ENCODE measurements at regions not wholly inside any gene's neighbourhood (a gene's known extent, or its start where the extent isn't known, plus 50 kb on each side); places are given as distances from the start of the nearest gene placed in this dataset.

DNA sequence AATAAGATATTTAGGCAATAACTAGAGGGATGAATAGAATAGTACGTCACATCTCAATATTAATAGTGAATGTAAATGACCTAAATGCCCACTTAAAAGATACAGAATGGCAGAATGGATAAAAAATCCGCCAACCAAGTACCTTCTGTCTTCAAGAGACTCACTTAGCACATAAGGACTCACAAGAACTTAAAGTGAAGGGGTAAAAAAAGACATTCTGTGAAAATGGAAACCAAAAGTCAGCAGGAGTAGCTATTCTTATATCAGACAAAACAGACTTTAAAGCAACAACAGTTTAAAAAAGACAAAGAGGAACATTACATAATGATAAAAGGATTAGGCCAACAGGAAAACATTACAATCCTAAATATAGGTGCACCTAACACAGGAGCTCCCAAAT, 56.7 kb upstream of the DSC1 start:
- Histone ChIP-seq H3K36me3 (ENCODE audit: low read depth) (no peaks in the 10 kb centered on the region), H3K9me2 (ENCODE audit: insufficient read depth) (no peaks in the 10 kb centered on the region), H2AFZ (no peak overlapping the region), H4K20me1 (ENCODE audit: insufficient read depth) (no peaks in the 10 kb centered on the region), H3F3A (ENCODE audit: insufficient read depth, low read depth) (no peaks in the 10 kb centered on the region), H3K79me2 (ENCODE audit: low read depth) (no peaks in the 10 kb centered on the region), H3K4me1 (replicated peaks; ENCODE audit: insufficient read depth) (no peaks in the 10 kb centered on the region), H3K4me3 (no peak overlapping the region), H3K27ac (no peak overlapping the region), H3K9me3 (ENCODE audit: insufficient read depth, low read depth) (no peaks in the 10 kb centered on the region; the same call in 1 of the 2 replicates), H3K4me2 (no peak overlapping the region), H3K27me3 (ENCODE audit: insufficient read depth, low read depth) (no peaks in the 10 kb centered on the region)
- TF ChIP-seq EZH2 (IDR thresholded peaks at IDR 0.05; ENCODE audit: low read depth) = no peak
- TF ChIP-seq, protein P1, sequence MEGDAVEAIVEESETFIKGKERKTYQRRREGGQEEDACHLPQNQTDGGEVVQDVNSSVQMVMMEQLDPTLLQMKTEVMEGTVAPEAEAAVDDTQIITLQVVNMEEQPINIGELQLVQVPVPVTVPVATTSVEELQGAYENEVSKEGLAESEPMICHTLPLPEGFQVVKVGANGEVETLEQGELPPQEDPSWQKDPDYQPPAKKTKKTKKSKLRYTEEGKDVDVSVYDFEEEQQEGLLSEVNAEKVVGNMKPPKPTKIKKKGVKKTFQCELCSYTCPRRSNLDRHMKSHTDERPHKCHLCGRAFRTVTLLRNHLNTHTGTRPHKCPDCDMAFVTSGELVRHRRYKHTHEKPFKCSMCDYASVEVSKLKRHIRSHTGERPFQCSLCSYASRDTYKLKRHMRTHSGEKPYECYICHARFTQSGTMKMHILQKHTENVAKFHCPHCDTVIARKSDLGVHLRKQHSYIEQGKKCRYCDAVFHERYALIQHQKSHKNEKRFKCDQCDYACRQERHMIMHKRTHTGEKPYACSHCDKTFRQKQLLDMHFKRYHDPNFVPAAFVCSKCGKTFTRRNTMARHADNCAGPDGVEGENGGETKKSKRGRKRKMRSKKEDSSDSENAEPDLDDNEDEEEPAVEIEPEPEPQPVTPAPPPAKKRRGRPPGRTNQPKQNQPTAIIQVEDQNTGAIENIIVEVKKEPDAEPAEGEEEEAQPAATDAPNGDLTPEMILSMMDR (conservative IDR thresholded peaks at IDR 0.05) = no peak
- ChIA-PET POLR2A (ENCODE audit: unreplicated experiment) (no interaction called here), CTCF (no interaction called here)
- DNase-seq = no peak
- BruUV-seq (replicated peaks) = no TSS peak
- intact Hi-C loops (cut with micrococcal nuclease; ENCODE audit: unreplicated experiment) = no loop called here

DNA sequence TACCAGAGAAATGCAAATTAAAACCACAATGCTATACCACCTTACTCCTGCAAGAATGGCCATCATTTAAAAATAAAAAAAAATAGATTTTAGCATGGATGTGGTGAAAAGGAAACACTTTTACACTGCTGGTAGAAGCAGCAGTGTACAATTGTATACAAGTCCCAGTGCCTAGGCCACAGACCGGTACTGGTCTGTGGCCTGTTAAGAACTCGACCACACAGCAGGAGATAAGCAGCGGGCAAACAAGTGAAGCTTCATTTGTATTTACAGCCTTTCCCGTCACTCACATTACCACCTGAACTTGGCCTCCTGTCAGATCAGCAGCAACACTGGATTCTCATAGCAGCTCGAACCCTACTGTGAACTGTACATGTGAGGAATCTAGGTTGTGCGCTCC, 60.7 kb upstream of the DSC1 start:
- H4K20me1 ChIP-seq (ENCODE audit: insufficient read depth) = no peaks in the 10 kb centered on the region
- no peak overlapping the region for H2AFZ ChIP-seq
- H3K79me2 ChIP-seq (ENCODE audit: low read depth) = no peaks in the 10 kb centered on the region
- no peaks in the 10 kb centered on the region for H3K4me1 ChIP-seq (replicated peaks; ENCODE audit: insufficient read depth)
- no peaks in the 10 kb centered on the region for H3K27me3 ChIP-seq (ENCODE audit: insufficient read depth, low read depth)
- no peak overlapping the region for H3K4me2 ChIP-seq
- H3F3A ChIP-seq (ENCODE audit: insufficient read depth, low read depth) = no peaks in the 10 kb centered on the region
- TF ChIP-seq, protein P1 (conservative IDR thresholded peaks at IDR 0.05) = no peak
- no peak for TF ChIP-seq EZH2 (IDR thresholded peaks at IDR 0.05; ENCODE audit: low read depth)
- intact Hi-C loops (cut with micrococcal nuclease; ENCODE audit: unreplicated experiment) = no loop called here
- H3K36me3 ChIP-seq (ENCODE audit: low read depth) = no peaks in the 10 kb centered on the region
- no peaks in the 10 kb centered on the region; the same call in 1 of the 2 replicates for H3K9me3 ChIP-seq (ENCODE audit: insufficient read depth, low read depth)
- DNase-seq = no peak
- no peak overlapping the region for H3K4me3 ChIP-seq
- ChIA-PET POLR2A (ENCODE audit: unreplicated experiment) (no interaction called here), CTCF (no interaction called here)
- no peaks in the 10 kb centered on the region for H3K9me2 ChIP-seq (ENCODE audit: insufficient read depth)
- no TSS peak for BruUV-seq (replicated peaks)
- no peak overlapping the region for H3K27ac ChIP-seq

DNA sequence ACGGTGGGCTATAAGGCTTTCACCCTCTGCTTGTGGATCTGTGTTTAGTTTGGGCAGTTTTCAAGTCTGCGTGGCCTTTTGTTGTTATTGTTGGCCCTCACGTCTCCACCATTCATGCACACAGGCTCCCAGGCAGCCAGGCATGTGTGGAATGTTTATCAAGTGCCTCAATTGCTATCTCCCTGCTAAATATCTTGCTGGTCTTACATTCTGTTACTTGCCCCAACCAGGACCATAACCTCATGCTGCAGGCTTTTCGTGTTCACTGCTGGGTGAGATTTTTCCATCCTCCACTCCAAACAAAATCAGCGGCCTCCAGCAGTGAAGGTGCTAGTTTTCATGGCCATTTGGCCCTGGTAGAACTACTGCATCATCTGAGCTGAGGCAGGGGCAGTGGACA, 63.0 kb upstream of the DSC1 start:
- ChIA-PET POLR2A (ENCODE audit: unreplicated experiment) (no interaction called here), CTCF (no interaction called here)
- peaks cover 10% of the 10 kb centered on the region for H3K4me1 ChIP-seq (replicated peaks; ENCODE audit: insufficient read depth)
- intact Hi-C loops (cut with micrococcal nuclease; ENCODE audit: unreplicated experiment) = no loop called here
- no peaks in the 10 kb centered on the region for H3K79me2 ChIP-seq (ENCODE audit: low read depth)
- no peak for DNase-seq
- H3K27ac ChIP-seq = no peak overlapping the region
- peaks cover under 1% of the 10 kb centered on the region; the same call in 1 of the 2 replicates for H3F3A ChIP-seq (ENCODE audit: insufficient read depth, low read depth)
- H3K27me3 ChIP-seq (ENCODE audit: insufficient read depth, low read depth) = no peaks in the 10 kb centered on the region
- H3K4me2 ChIP-seq = no peak overlapping the region
- H3K4me3 ChIP-seq = no peak overlapping the region
- H3K36me3 ChIP-seq (ENCODE audit: low read depth) = no peaks in the 10 kb centered on the region
- no peak for TF ChIP-seq EZH2 (IDR thresholded peaks at IDR 0.05; ENCODE audit: low read depth)
- TF ChIP-seq, protein P1 (conservative IDR thresholded peaks at IDR 0.05) = no peak
- H3K9me2 ChIP-seq (ENCODE audit: insufficient read depth) = no peaks in the 10 kb centered on the region
- no peaks in the 10 kb centered on the region for H4K20me1 ChIP-seq (ENCODE audit: insufficient read depth)
- no peak overlapping the region for H2AFZ ChIP-seq
- H3K9me3 ChIP-seq (ENCODE audit: insufficient read depth, low read depth) = no peaks in the 10 kb centered on the region; the same call in 1 of the 2 replicates
- BruUV-seq (replicated peaks) = no TSS peak
